22Rv1 (cell line): ENCODE measurements at regions not wholly inside any gene's neighbourhood (a gene's known extent, or its start where the extent isn't known, plus 50 kb on each side); places are given as distances from the start of the nearest gene placed in this dataset.

Experiments
- CTCF ChIP-seq: fragments of 450-650 bp; IDR thresholded peaks from 2 replicates; pipeline ENCODE4 v1.5.1; 2017; ENCODE audit warnings: mild to moderate bottlenecking
- ZFX ChIP-seq: fragments of 450-650 bp; IDR thresholded peaks from 2 replicates; pipeline ENCODE4 v1.6.1; 2017; ENCODE audit warnings: antibody characterized with exemption, borderline replicate concordance

- TF ChIP-seq CTCF (no peak), ZFX (no peak)
Observed at GRCh38 chr10:121356183-121356582, 242.1 kb downstream of the FGFR2 start.
